Fibroblast of the aortic adventitia (primary cell): ENCODE measurements at regions not wholly inside any gene's neighbourhood (a gene's known extent, or its start where the extent isn't known, plus 50 kb on each side); places are given as distances from the start of the nearest gene placed in this dataset.
A peak's percentile ranks its signal among the peaks of the same experiment; 100 is the strongest.

Source experiments
- DNase-seq: peaks from one replicate; pipeline ENCODE4 v3.0.0-alpha.2; 2010; ENCODE audit warnings: low read depth
- H3K4me3 ChIP-seq: 2 replicates; pipeline ENCODE4 v1.5.1; 2011; ENCODE audit warnings: low read depth, mild to moderate bottlenecking, control low read depth, low read length, moderate library complexity
- CTCF ChIP-seq: IDR thresholded peaks from 2 replicates; pipeline ENCODE4 v1.5.1; 2011; ENCODE audit warnings: mild to moderate bottlenecking, low read length, control low read depth, inconsistent platforms; ENCODE audit not compliant: insufficient read depth

- H3K4me3 ChIP-seq: no peak overlapping the region
- TF ChIP-seq CTCF: no peak
- DNase-seq: peak; percentile 13
Measured at GRCh38 chr7:85770332-85770731, 583.5 kb upstream of the SEMA3D start.

DNA sequence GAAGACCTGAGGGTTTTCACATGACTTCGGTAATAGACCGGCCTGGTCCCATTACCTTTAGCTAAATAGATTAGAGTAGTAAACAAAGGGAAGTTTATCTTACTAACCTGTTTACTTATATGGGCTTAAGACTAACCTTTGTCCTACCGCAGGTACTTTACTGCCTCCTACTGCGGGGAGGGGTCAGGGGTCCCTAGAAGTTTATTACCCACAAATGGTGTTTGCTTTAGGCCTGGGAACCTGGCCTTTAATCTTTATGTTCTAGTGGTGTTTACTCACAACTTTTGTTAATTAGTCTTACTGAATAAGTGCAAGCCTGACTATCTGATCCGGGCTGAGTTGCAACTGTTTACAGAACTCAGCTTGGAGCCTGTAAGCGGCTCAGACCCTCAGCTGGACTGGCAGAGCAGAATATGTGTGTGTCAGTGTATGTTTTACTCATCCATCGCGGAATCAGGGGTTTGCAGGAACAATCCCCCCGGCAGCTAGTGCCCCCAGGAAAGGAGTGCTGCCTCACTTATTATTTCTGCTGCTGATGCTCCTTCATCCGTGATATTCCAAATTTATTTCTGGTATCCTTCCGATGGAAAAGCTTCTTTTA, 578.9 kb upstream of the SEMA3D start:
- DNase-seq: no peak
- H3K4me3 ChIP-seq: no peak overlapping the region
- no peak for TF ChIP-seq CTCF

DNA sequence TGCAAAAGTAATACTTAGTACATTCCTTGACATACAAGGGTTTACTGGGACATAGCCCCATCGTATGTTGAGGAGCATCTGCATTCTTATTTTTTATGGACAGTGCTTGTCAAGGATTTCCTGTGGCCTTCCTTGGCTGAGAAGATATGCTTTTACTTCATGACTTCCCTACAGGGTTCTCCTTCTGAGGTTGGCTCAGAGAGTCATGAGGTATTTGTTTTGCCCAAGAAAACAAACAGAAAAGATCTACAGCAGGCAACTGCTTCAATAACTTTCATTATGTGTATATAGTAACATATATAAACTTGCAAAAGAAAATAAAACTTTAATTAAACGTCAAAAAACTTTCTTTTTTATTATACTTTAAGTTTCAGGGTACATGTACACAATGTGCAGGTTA, 577.2 kb upstream of the SEMA3D start:
- TF ChIP-seq CTCF: no peak
- no peak overlapping the region for H3K4me3 ChIP-seq
- no peak for DNase-seq

DNA sequence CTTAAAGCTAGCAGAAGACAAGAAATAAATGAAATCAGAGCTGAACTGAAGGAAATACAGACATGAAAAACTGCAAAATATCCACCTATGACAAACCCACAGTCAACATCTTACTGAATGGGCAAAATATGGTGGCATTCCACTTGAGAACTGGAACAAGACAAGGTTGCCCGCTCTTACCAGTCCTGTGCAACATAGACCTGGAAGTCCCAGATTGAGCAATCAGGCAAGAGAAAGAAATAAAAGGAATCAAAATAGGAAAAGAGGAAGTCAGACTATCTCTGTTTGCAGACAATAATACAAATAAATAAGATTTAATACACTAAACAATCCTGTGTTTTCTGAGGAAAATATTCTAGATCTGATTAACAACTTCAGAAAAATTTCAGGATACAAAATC, 570.5 kb upstream of the SEMA3D start:
- TF ChIP-seq CTCF: no peak
- no peak overlapping the region for H3K4me3 ChIP-seq
- DNase-seq: no peak

GRCh38 chr7:85750454-85750949, 563.6 kb upstream of the SEMA3D start:
- peak; percentile 40 for DNase-seq

GRCh38 chr7:85749696-85750453, 563.0 kb upstream of the SEMA3D start:
- TF ChIP-seq CTCF: no peak
- DNase-seq: no peak
- H3K4me3 ChIP-seq: no peak overlapping the region

More at GRCh38 chr7:85750454-85750949, 563.6 kb upstream of the SEMA3D start:
- TF ChIP-seq CTCF: peak; percentile 60
- H3K4me3 ChIP-seq: no peak overlapping the region
